Ovary (tissue), 7 donors: ENCODE measurements at regions not wholly inside any gene's neighbourhood (a gene's known extent, or its start where the extent isn't known, plus 50 kb on each side); places are given as distances from the start of the nearest gene placed in this dataset.

Experiments
- DNase-seq, 5 donors: peaks; one replicate each; pipeline ENCODE4 v3.0.0-alpha.2; 2019 to 2020
- H3K27ac ChIP-seq, 2 donors: fragments of 200-600 bp; one replicate each; pipeline versions ENCODE4 v1.5.1 to v1.8.0; 2019 to 2022
- H3K27me3 ChIP-seq: fragments of 200-600 bp; one replicate; pipeline ENCODE4 v1.8.0; 2022
- H3K36me3 ChIP-seq: fragments of 200-600 bp; sonication (generic); one replicate; pipeline ENCODE4 v1.5.1; 2019
- H3K4me1 ChIP-seq: one replicate; pipeline ENCODE4 v1.8.1; 2013; ENCODE audit warnings: mild to moderate bottlenecking, moderate library complexity; ENCODE audit not compliant: insufficient read depth
- H3K4me3 ChIP-seq: fragments of 200-600 bp; sonication (generic); one replicate; pipeline ENCODE4 v1.5.1; 2017
- H3K9me3 ChIP-seq, 2 donors: fragments of 200-600 bp in 1 of 2; sonication (generic) in 1 of 2; one replicate each; pipeline versions ENCODE4 v1.5.1 to v1.8.1; 2013 to 2019; ENCODE audit warnings: mild to moderate bottlenecking in 1 of 2, moderate library complexity in 1 of 2
- CTCF ChIP-seq, 3 donors: fragments of 450-650 bp in 2 of 3; fragments of 200-600 bp in 1 of 3; IDR thresholded peaks; one replicate each; pipeline versions ENCODE4 v1.5.1 to v1.8.0; 2016 to 2022; ENCODE audit warnings: antibody characterized with exemption in 3 of 3, mild to moderate bottlenecking in 1 of 3
- EP300 ChIP-seq: sonication (generic); formaldehyde crosslinking; IDR thresholded peaks from one replicate; pipeline ENCODE4 v1.6.1; 2017; ENCODE audit warnings: antibody characterized with exemption
- POLR2A ChIP-seq: fragments of 450-650 bp; IDR thresholded peaks from one replicate; pipeline ENCODE4 v1.6.1; 2017; ENCODE audit warnings: antibody characterized with exemption, mild to moderate bottlenecking, moderate library complexity
- WGBS, 3 donors: extraction: QIAGEN DNeasy Blood & Tissue Kit in 1 of 3; methylation state at CpG; one replicate each; pipeline versions ENCODE4 v1.1.5 to v1.1.7; 2013 to 2017; 5-methylcytosine and 5-hydroxymethylcytosine counted together
- intact Hi-C, 4 donors: fragments of 100-400 bp; cut with DNase I; formaldehyde crosslinking; loops; one replicate each; pipeline versions ENCODE4 v1.11.0 to v1.15.1; 2022 to 2023
- donor health status: DM: no; HTN: no; CAD: no; lungs with moderate emphysema.
- donor health status: DM: no; HTN: no; CAD: no.
- donor health status: Bipolar disorder and iron deficiency.
- donor health status: DM: no; HTN: no; CAD: no.
- donor health status: DM: yes; HTN: yes; CAD: no.

DNA sequence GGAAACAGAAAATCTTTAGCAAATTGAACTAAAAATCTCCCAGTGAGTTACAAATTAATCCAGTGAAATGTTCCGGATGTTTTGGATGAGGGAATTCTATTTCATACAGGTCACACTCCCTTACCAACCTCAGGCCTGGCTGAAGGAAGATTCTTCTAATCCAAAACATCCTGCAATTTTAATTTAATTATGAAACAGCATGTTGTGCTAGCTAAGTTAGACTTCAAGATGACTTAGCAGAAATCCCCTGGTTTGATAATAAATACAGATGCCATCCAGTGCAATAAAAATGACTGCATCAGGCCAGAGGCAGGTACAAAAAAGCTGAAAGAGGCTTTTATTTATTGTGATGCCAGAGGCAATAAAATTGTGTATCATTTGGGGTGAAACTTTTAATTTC, 96.7 kb upstream of the CLDN10 start:
- 40 to 60% (median 47%) methylated on average over 1 of the region's 1 CpG for WGBS, 3 donors

GRCh38 chr13:95456815-95457214, 95.7 kb upstream of the CLDN10 start:
- Histone ChIP-seq H3K4me3 (no peak overlapping the region), H3K36me3 (no peaks in the 10 kb centered on the region), H3K4me1 (no peaks in the 10 kb centered on the region), H3K27me3 (no peaks in the 10 kb centered on the region), H3K9me3 (no peaks in the 10 kb centered on the region), H3K27ac (no peak overlapping the region)
- intact Hi-C loops: no loop called here
- DNase-seq: no peak
- TF ChIP-seq POLR2A: no peak
- no peak for TF ChIP-seq EP300
- no peak for TF ChIP-seq CTCF (IDR thresholded peaks at IDR 0.05)
- 4 to 27% (median 8%) methylated on average over 3 of the region's 3 CpGs for WGBS, 3 donors

More for the DNA sequence above, 96.7 kb upstream of the CLDN10 start:
- intact Hi-C loops: no loop called here
- H3K27ac ChIP-seq: no peak overlapping the region
- no peaks in the 10 kb centered on the region for H3K4me1 ChIP-seq
- DNase-seq: no peak
- H3K9me3 ChIP-seq: no peaks in the 10 kb centered on the region
- no peak for TF ChIP-seq CTCF (IDR thresholded peaks at IDR 0.05)
- TF ChIP-seq EP300: no peak
- TF ChIP-seq POLR2A: no peak
- H3K36me3 ChIP-seq: no peaks in the 10 kb centered on the region
- no peaks in the 10 kb centered on the region for H3K27me3 ChIP-seq
- no peak overlapping the region for H3K4me3 ChIP-seq

DNA sequence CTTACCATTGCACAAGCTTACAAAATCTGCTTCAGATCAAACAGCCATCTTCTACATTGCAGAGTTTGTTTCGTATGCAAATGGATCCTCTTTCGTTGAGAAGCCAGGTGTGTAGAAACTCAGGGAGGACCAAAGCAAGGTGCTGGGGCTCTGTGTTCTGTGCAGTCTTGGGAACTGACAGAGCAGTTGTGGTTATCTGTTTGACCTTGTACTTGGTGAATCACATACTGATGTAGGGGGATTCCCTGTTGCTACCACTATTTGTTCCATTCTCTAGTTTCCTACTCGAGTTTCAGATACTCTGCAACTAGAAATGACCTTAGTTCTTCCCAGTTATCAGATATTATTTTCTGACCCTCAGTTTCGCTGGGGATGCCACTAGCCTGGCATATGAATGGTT, 95.2 kb upstream of the CLDN10 start:
- Histone ChIP-seq H3K4me1 (no peaks in the 10 kb centered on the region), H3K27me3 (no peaks in the 10 kb centered on the region), H3K9me3 (no peaks in the 10 kb centered on the region), H3K36me3 (no peaks in the 10 kb centered on the region), H3K27ac (no peak overlapping the region), H3K4me3 (no peak overlapping the region)
- TF ChIP-seq POLR2A (no peak), CTCF (IDR thresholded peaks at IDR 0.05) (no peak), EP300 (no peak)
- intact Hi-C loops: no loop called here
- WGBS, 3 donors: 32 to 51% (median 40%) methylated on average over 4 of the region's 4 CpGs
- no peak for DNase-seq

GRCh38 chr13:95462801-95463200, 89.7 kb upstream of the CLDN10 start:
- DNase-seq: no peak
- intact Hi-C loops: no loop called here

More at GRCh38 chr13:95462801-95463200, 89.7 kb upstream of the CLDN10 start:
- TF ChIP-seq EP300: no peak
- no peak for TF ChIP-seq CTCF (IDR thresholded peaks at IDR 0.05)
- TF ChIP-seq POLR2A: no peak
- WGBS, 3 donors: 6 to 21% (median 20%) methylated on average over 3 of the region's 3 CpGs
- H3K27ac ChIP-seq: no peak overlapping the region
- no peaks in the 10 kb centered on the region for H3K36me3 ChIP-seq
- H3K4me3 ChIP-seq: no peak overlapping the region
- no peaks in the 10 kb centered on the region for H3K27me3 ChIP-seq
- H3K4me1 ChIP-seq: no peaks in the 10 kb centered on the region
- no peaks in the 10 kb centered on the region for H3K9me3 ChIP-seq
